ENCODE measurements at regions not wholly inside any gene's neighbourhood (a gene's known extent, or its start where the extent isn't known, plus 50 kb on each side); places are given as distances from the start of the nearest gene placed in this dataset.

DNA sequence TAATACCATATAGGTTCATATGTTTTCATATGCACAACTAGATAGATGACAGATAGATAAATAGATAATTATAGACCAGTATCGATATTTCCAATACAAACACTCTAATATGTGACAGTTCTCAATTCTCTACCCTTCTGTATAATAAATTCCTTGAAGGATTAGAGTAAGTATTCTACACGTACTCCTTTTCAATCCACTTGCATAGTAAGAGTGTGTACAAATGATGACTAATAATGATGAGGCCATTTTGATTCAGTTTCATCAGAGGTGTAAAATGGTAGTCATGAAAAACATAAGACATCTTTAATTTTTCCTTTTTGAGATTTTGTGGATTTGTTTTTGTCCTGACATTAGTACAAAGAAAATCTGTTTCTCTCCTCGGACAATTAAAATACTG is 188.3 kb upstream of the WSB1 start:
- TF ChIP-seq, protein P1, sequence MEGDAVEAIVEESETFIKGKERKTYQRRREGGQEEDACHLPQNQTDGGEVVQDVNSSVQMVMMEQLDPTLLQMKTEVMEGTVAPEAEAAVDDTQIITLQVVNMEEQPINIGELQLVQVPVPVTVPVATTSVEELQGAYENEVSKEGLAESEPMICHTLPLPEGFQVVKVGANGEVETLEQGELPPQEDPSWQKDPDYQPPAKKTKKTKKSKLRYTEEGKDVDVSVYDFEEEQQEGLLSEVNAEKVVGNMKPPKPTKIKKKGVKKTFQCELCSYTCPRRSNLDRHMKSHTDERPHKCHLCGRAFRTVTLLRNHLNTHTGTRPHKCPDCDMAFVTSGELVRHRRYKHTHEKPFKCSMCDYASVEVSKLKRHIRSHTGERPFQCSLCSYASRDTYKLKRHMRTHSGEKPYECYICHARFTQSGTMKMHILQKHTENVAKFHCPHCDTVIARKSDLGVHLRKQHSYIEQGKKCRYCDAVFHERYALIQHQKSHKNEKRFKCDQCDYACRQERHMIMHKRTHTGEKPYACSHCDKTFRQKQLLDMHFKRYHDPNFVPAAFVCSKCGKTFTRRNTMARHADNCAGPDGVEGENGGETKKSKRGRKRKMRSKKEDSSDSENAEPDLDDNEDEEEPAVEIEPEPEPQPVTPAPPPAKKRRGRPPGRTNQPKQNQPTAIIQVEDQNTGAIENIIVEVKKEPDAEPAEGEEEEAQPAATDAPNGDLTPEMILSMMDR (IDR thresholded peaks at IDR 0.05; ENCODE audit: insufficient read depth, low read length) = no peak
- no peak for TF ChIP-seq POLR2AphosphoS5 (IDR thresholded peaks at IDR 0.05; ENCODE audit: low read depth)
